ENCODE measurements at regions not wholly inside any gene's neighbourhood (a gene's known extent, or its start where the extent isn't known, plus 50 kb on each side); places are given as distances from the start of the nearest gene placed in this dataset.

GRCh38 chr3:110684466-110684865 lies 387.1 kb upstream of the NECTIN3 start:
- TF ChIP-seq CTCF (conservative IDR thresholded peaks at IDR 0.05; ENCODE audit: low read depth, low read length), result no peak
- TF ChIP-seq EZH2 (IDR thresholded peaks at IDR 0.05; ENCODE audit: borderline replicate concordance, low read depth, low read length, poor library complexity, severe bottlenecking), result no peak

Measured in A673 (cell line).